HG02943 (cell line): ENCODE measurements at regions not wholly inside any gene's neighbourhood (a gene's known extent, or its start where the extent isn't known, plus 50 kb on each side); places are given as distances from the start of the nearest gene placed in this dataset.
A peak's percentile ranks its signal among the peaks of the same experiment; 100 is the strongest.

ENCODE experiments used
- ATAC-seq: cut with Tn5 transposase; IDR thresholded peaks from one replicate; pipeline ENCODE4 v1.9.1; 2021; ENCODE audit warnings: mild to moderate bottlenecking, low read depth, moderate library complexity; ENCODE audit not compliant: unreplicated experiment

DNA sequence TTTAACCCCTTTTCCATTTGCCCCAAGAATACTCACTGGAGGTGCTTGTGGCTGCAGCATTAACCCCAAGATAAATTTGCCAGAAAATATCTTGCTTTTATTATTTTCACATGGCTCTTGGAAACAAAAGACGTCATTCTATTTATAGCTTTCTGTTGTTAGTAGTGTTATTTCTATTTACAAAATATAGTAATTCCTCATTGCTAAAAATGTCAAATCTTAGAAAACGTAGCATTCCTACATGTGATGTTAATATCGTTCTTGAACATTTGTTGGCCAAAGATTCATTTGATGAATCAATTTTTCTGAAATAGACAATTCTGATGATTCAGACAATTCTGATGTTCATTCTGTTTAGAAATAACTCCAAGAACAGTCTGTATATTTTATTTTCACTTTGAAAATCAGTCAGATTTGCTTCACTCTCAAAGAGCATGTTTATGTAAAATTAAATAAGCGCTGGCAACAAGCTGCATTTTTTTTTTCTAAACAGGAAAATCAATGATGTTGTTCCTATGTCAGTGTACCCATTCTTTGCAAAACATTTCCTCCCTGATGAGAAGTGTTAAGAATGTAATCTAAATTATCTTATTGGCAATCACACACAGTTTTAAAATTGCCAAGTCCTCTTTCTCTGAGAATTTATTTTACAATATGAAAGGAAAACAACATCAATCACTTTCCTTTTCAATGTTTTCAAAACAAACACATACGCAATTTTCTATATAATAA, 334.0 kb downstream of the KCTD12 start:
- no peak for ATAC-seq

DNA sequence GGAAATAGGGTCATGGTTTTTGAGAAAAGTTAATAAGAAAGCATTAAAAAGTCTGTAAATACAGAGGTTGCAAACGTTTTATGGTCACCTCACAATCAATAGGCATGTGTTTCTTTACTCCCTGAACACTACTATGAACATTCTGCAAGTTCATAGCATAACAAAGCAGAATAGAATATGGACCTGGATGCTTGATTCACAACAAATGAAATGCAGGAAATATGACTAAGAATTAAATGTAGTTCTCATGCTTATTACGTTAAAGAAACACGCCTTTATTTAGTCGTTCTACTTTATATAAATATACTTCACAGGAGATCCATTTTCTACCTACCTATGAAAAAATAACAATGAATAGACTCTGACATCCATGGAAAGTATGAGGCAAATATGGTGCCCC, 344.0 kb downstream of the KCTD12 start:
- ATAC-seq = no peak

DNA sequence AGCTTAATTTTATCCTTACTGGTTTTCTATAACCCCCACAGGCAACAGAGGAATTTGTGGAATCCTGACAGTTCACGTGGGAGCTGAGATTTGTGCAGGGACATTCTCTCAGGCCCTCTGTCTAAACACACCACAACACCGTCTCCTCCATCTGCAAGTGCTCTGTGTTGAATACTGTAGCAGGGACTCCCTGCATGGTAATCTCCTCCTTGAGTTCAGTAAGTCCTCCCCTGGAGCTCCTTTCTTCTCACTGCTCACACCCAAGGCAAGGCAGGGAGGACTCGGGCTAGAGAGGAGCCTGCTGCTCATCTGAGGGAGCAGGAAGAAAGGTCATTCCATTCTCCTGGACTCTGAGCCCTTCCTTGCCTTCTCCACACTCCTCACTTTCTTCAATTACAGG, 348.2 kb downstream of the KCTD12 start:
- no peak for ATAC-seq

DNA sequence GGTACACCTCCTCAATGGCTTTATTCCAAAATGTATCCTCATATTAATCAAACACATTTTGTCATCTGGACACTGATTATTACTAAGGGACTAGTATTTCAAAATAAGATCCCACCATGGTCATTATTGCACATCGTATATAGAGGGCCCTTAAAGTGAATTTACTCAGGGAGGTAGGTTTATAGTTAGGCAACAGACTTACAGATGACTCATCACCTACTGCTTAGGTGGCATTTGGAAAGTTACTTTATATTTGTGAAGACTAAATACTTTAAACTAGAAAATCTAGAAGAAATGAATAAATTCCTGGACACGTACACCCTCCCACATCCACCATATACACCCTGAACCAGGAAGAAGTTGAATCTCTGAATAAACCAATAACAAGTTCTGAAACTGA, 353.0 kb downstream of the KCTD12 start:
- ATAC-seq = no peak

DNA sequence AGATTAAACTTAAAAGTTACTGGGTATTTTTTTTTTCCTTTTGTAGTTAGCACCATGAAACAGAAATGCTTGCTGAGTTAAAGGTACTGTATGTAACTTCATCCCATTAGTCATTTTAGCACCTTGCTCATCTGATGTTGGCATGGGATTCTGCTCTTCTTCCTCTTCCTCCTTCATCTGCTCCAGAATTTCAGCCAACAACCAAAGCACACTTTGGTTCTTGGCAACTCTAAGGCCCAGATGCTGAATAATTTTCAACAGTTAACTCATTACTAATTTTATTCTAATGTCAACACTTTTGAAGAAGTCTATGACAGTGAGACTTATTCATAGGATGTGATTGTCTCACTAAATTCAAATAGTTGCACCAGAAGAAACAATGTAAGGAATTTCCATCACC, 359.2 kb downstream of the KCTD12 start:
- no peak for ATAC-seq

DNA sequence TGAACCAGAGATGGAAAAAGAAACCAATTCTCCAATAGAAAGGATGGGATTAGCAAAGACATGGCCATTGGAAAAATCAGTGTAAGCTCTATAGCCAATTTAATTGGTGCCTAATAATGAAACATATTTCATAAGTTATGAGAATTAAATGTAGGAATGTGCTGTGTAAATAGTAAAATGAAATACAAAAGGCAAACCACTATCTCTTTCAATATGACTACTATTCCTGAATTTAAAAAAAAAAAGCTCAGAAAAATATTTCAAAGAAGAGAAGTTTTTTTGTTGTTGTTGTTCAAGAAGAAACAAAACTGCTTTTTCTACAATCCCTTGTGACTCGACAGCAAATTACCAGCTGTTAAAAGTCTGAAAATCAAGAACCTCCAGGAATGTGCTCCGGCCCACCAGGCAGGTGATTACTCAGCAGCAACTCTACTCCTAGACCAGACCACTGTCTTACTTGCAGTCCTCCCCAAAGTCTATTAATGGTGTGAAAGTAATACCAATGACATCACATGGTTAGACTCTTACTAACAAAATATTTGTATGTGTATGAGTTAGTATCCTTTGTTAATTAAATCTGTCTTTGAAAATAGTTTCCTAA, 362.4 kb downstream of the KCTD12 start:
- ATAC-seq = no peak

DNA sequence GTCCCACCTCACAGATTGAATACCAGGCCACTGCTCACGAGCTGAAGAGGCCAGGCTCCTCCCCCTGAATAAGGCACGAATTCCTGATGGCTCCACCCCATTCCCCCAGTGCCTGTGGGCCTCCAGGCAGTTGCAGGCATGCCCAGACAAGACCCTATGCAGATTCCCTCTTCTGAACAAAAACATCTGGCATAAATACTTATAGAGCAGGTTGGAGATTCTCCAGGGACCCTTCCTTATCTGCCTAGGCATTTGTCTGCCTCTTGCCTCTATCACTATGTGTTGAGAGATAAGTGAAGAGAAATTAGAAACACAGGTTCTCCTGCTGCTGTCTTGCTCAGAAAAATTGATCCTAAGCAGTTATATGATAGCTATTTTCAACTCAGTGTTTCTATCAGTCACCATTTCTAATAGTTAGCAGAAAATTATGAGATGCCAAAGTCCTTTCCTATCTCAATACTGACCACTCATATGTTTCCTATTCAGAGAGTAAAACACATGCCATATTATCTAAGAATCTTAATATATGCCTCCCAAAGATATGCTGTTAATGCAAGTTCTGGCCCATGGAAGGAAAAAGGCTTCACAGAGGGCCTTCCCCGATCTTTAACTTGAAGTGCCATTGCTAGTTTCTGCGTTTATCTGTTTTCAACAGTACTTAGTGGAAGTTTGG, 364.0 kb downstream of the KCTD12 start:
- ATAC-seq = no peak

DNA sequence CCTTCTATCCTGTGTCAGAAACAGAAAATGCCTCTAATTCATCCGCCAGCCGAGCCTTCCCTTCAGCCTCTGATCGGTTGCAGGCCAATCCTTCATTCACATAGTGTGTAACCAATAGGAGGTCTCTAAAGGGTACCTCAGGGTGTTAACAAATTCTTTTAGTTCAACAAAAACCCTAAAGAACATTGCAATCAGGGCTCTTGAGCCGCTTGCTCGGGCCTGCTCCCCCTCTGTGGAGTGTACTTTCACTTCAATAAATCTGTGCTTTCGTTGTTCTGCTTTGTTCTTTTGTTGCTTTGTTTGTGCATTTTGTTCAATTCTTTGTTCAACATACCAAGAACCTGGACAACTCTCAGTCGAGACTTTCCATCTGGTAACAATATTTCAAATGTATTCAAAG, 366.5 kb downstream of the KCTD12 start:
- no peak for ATAC-seq

DNA sequence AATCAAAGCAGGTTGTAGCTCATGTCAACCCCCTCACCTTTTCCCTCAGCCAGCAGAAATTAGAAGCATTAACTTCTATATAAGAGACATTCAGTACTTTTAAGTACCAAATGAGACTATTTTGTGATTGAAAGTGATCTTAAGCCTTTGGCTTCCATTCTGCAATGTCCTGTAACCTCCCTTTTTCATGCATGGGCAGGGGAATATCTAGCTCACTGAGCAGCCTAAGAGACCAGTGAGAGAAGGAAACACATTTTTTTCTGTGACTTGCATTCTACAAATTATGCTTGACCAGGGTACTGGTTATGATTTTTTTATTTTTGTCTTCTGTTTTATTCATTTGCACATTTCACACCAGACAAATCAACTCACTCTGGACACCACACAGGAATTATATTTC, 369.6 kb downstream of the KCTD12 start:
- ATAC-seq = no peak

DNA sequence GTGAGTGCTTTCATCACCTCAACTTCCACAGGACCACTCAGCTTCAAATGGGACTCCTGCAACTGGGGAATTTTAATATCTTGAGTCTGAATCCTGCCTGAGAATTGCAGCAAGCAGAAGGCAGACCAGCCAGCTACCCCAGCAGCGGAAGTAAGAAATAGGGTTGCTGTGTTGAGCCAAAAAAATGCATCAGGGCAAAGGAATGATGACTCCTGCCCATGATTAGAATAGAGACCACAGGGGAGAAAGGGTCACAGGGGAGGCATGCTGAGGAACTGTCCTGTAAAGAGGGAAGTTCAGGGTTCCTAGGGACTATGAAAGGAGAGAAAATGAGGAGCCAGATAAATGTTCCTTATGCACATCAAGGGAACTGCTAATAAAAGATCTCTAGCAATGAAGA, 370.2 kb downstream of the KCTD12 start:
- ATAC-seq = no peak

DNA sequence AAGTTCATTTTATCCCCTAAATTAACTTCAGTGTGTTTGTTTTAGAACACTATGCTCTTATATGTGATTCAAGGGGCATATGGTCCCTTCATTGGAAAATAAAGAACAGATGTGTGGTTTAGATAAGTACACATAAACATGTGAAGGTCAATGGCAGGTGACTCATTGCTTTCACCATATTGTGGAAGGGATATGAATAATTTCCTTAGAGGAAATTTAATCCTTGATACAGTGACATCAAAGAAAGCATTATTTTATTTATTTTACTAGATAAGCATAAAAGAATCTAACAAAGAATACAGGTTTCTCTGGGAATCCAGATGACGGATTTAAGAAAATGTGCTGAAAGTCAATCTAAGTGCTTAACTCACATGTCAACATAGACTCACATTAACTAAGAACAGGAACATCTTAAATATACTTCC, 373.5 kb downstream of the KCTD12 start:
- no peak for ATAC-seq

DNA sequence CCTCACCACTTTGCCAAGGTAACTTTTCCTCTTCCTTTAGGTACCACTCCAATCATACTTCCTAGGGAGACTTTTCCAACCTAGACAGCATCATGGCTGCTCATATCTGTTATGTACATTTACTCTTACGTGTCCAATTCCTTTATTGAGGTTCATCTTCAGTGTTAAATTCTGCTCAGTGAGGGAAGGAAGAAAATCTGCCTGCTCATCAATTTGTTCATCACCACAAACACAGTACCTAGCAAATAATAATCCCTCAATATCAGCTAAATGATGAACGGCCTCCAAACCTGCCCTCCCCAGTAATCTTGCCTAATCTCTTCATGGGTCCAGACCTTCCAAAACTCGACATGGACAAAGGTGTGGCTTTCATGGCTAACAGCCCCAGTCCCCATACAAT, 380.8 kb downstream of the KCTD12 start:
- ATAC-seq = no peak

DNA sequence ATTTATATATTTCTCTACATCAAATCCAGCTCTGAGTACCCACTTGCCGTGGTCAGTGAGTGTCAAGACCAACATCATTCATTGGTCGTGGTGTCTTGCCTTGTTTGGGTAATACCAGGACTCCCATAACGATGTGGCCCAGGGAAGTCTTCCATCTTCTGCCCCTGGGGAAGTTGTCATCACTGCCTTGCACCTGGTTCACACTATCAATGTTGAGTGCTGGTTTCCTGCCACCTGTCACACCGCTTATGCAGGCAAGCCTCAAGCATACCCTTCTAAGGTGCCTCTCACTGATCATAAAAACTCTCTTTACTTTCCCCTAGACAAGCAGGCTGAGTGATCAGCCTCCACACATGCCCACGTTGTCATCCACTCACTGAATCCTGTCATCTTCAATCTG, 382.4 kb downstream of the KCTD12 start:
- no peak for ATAC-seq

DNA sequence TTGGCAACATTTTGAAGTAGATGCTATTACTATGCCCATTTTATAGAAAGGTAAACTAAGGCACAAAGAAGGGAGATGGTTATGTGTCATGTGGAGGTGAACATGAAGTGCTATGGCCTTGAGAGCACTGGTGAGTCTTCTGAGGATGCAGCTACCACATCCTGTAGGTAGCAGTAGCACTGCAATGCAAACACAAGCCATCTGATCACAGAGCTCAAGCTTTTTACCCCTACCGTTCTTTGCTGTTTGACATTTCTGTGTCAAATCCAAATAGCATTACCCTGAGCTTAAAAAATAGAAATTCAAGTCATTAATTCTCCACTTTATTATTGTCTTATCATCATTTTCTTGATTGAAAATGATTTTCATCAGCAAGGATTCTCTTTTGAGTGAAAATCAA, 382.9 kb downstream of the KCTD12 start:
- ATAC-seq = no peak

DNA sequence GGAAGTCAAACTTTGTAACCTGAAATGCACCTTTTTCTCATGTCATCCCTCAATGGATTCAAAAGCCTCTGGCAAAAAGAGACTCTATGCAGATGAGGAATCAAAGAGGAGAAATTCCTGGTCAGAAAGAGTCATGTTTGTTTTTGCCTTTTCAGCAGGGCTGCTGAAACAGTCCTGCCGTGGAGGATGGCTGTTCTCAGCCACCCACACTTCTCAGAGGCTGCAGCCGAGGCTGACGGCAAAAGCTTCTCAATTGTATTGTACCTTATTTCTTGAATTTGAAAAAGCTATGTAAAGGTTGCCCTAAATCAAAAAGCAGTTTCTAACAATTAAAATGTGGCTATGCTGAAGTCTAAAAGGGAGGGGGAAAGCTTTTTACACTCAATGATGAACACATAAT, 385.3 kb downstream of the KCTD12 start:
- ATAC-seq = no peak

DNA sequence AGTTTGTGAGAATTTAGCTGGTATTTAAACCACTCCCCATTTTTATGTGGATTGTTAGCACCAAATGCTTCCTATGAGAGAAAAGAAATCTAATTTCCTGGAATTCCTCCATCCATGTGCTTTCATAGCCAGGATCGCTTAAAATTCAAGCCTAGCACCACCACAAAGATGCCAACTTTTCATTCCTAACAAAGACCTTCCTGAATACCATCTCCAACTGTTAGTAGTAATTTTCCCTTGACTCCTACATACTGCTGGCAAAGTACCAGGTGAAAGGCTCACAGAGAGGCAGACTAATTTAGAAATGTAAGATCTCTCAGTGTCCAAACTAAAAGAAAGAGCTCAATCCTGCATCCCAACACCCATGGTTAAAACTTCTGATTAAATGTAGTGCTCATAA, 386.3 kb downstream of the KCTD12 start:
- no peak for ATAC-seq

DNA sequence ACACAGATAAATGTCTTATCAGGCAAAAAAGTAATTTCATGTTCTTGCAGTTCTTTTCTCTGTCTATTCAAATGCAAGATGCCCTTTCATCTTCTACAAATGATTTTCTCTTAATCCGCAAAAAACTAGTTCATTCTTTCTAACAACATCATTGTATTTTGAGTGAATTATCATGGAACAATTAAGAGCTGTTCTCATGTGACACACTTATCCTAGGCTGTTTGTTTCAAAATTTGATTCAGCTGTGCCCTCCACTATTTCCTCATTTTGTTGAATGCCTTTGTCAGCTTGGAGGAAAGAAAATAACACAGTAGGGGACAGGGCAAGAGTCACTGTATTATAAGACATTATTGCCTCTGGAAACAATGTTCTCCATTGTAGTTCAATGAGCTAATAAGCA, 396.9 kb downstream of the KCTD12 start:
- no peak for ATAC-seq

DNA sequence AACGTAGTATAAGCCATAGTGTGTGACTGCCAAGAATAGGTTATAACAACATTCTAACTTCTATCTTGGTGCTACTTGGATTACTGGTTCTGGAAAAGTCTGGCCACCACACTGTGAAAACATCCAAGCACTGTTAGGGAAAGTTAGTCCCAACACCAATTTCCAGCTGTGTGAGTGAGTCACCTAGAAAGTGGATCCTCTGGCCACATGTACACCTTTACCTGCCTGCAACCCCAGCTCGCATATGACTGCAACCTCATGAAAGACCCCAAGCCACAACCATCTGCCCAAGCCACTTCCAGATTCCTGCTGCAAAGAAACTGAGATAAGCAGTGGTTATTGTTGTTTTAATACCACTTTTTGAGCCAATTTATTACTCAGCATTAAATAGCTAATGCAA, 404.5 kb downstream of the KCTD12 start:
- no peak for ATAC-seq

DNA sequence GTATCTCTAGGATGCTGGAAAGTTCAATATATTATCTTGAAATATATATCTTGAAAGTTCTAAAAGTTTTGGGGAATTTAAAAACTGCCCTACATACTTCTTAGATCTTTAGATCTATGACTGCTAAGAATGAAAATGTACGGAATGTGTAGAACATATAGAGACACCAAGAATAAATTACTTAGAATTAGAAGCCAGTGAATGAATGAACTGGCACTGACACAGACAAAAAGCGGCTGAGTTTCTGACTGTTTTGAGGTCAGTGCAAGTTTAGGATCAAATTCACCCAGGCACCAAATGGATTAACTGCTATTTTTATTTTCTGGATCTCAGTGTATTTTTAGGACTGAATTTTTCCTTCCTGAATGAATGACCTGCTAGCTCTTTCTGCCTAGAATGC, 411.2 kb downstream of the KCTD12 start:
- no peak for ATAC-seq

DNA sequence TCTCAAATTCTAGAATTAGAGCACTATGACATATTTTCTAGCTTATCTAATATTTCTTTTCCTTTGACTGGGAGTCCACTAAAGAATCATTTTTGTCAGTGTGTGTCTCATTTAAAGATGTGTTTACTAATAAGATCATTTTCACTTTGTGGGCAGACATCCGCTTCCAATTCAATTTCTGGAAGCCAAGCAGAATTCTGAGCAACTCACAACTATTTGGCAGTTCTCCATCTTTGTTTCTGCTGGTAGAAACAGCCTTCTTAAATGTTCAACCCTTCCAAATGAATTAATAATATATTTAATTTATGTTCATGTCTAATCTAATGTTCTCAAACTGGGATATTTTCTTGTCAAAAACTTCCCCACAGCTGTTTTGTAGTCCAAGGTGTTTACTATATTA, 411.8 kb downstream of the KCTD12 start:
- ATAC-seq = no peak

DNA sequence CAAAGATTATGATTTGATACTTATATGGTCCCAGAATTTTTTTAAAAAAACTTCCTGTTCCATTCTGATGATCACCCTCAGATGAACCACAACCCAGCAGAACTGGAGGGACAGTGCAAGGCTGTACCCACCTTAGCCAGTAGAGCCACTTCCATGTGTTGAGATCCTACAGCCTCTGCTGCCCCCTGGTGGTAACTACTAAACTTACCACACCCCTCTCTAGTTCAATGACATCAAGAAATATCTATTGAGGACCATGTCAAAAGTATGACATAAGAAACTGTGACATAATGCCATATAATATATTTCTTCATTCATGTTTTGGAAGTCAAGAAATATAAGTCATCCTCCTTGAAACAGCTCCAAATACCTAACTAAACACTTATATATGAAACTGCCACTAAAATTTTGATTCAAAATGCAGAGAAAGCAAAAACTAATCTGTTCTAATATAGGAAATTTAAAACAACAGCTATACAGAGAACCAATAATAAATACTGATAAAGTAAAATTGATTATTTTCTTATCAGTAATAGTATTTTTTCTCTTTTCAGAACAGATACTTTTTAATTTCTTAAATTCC, 412.6 kb downstream of the KCTD12 start:
- peak; percentile 100 for ATAC-seq

DNA sequence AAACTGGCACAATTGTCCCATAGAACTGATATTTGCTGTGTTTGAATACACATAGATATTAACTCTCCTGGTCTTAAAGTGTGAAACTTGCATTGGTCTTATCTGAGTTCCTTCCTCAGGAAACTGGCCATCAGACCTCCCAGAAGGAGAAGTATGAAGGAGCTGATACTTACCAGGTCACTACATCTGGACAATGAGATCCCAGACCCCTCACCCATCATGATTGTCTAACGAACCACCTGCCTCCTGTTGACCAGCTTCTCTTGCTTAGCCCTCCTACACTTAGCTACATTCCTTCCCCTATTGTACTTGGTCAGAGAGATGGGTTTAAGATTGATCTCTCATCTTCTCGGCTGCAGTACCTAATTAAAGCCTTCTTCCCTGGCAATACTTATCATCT, 413.3 kb downstream of the KCTD12 start:
- ATAC-seq = no peak
